Neural cell (in vitro differentiated cells): ENCODE measurements at regions not wholly inside any gene's neighbourhood (a gene's known extent, or its start where the extent isn't known, plus 50 kb on each side); places are given as distances from the start of the nearest gene placed in this dataset.

Experiments
- H2AFZ ChIP-seq: fragments of 200-600, 300-800 bp; sonication (generic), shearing (Covaris generic); 2 replicates; pipeline ENCODE4 v1.6.0; 2014; ENCODE audit warnings: low read depth, mild to moderate bottlenecking, antibody characterized with exemption, low read length, moderate library complexity
- H3F3A ChIP-seq: fragments of 200-600 bp; shearing (Covaris generic); 2 replicates; pipeline ENCODE4 v1.6.1; 2016; ENCODE audit warnings: mild to moderate bottlenecking, moderate library complexity, mixed read lengths, antibody characterized with exemption, low read length; ENCODE audit not compliant: insufficient read depth, poor library complexity, severe bottlenecking
- H3K27ac ChIP-seq: fragments of 200-600, 300-800 bp; sonication (generic), shearing (Covaris generic); 2 replicates; pipeline ENCODE4 v1.5.1; 2014; ENCODE audit warnings: mild to moderate bottlenecking, low read length, moderate library complexity
- H3K27me3 ChIP-seq: fragments of 300-800, 200-600 bp; sonication (generic), shearing (Covaris generic); 2 replicates; pipeline ENCODE4 v1.6.0; 2014; ENCODE audit warnings: mild to moderate bottlenecking, low read depth, low read length, moderate library complexity; ENCODE audit not compliant: insufficient read depth
- H3K36me3 ChIP-seq: fragments of 300-800, 200-600 bp; sonication (generic), shearing (Covaris generic); 2 replicates; pipeline ENCODE4 v1.5.1; 2014; ENCODE audit warnings: mild to moderate bottlenecking, antibody characterized with exemption, low read length, moderate library complexity; ENCODE audit not compliant: insufficient read depth
- H3K4me2 ChIP-seq: fragments of 300-800, 200-600 bp; sonication (generic), shearing (Covaris generic); 2 replicates; pipeline ENCODE4 v1.6.0; 2014; ENCODE audit warnings: mild to moderate bottlenecking, low read length
- H3K4me3 ChIP-seq: fragments of 300-800, 200-600 bp; sonication (generic), shearing (Covaris generic); 2 replicates; pipeline ENCODE4 v1.5.1; 2014; ENCODE audit warnings: mild to moderate bottlenecking, low read length, moderate library complexity
- H3K79me2 ChIP-seq: fragments of 200-600 bp; shearing (Covaris generic); replicated peaks from 2 replicates; pipeline ENCODE4 v1.6.0; 2014; ENCODE audit warnings: mild to moderate bottlenecking, low read length, moderate library complexity; ENCODE audit not compliant: insufficient read depth
- H3K9ac ChIP-seq: fragments of 300-800, 200-600 bp; sonication (generic), shearing (Covaris generic); 2 replicates; pipeline ENCODE4 v1.6.1; 2016; ENCODE audit warnings: mild to moderate bottlenecking, low read length, mixed read lengths
- H3K9me2 ChIP-seq: fragments of 200-600 bp; shearing (Covaris generic); 2 replicates; pipeline ENCODE4 v1.6.1; 2016; ENCODE audit warnings: mild to moderate bottlenecking, low read length, mixed read lengths; ENCODE audit not compliant: insufficient read depth
- H3K9me3 ChIP-seq: fragments of 200-600, 300-800 bp; sonication (generic), shearing (Covaris generic); 2 replicates; pipeline ENCODE4 v1.6.1; 2016; ENCODE audit warnings: mild to moderate bottlenecking, mixed run types, low read length, moderate library complexity, mixed read lengths
- H4K20me1 ChIP-seq: fragments of 200-600 bp; shearing (Covaris generic); 2 replicates; pipeline ENCODE4 v1.6.1; 2016; ENCODE audit warnings: mild to moderate bottlenecking, mixed run types; ENCODE audit not compliant: insufficient read depth
- EP300 ChIP-seq: fragments of 450-650 bp; conservative IDR thresholded peaks from 2 replicates; pipeline ENCODE4 v1.6.1; 2014; ENCODE audit warnings: antibody characterized with exemption, mild to moderate bottlenecking, moderate library complexity; ENCODE audit not compliant: poor library complexity, severe bottlenecking
- EZH2 ChIP-seq: fragments of 200-600, 300-800 bp; shearing (Covaris generic), sonication (generic); IDR thresholded peaks from 2 replicates; pipeline ENCODE4 v1.6.1; 2014; ENCODE audit warnings: antibody characterized with exemption, low read length, borderline replicate concordance, mild to moderate bottlenecking; ENCODE audit not compliant: insufficient read depth, poor library complexity, severe bottlenecking
- MXI1 ChIP-seq: fragments of 450-650 bp; conservative IDR thresholded peaks from 2 replicates; pipeline ENCODE4 v1.6.1; 2014; ENCODE audit warnings: antibody characterized with exemption, mild to moderate bottlenecking; ENCODE audit not compliant: poor library complexity, severe bottlenecking
- POLR2AphosphoS5 ChIP-seq: IDR thresholded peaks from 2 replicates; pipeline ENCODE4 v1.6.1; 2012
- RAD21 ChIP-seq: fragments of 450-650 bp; conservative IDR thresholded peaks from 2 replicates; pipeline ENCODE4 v1.6.1; 2014; ENCODE audit warnings: antibody characterized with exemption, mild to moderate bottlenecking, moderate library complexity
- SMC3 ChIP-seq: fragments of 450-650 bp; conservative IDR thresholded peaks from 2 replicates; pipeline ENCODE4 v1.6.1; 2014; ENCODE audit warnings: antibody characterized with exemption, mild to moderate bottlenecking, moderate library complexity; ENCODE audit not compliant: poor library complexity
- TAF1 ChIP-seq: IDR thresholded peaks from 2 replicates; pipeline ENCODE4 v1.6.1; 2012; ENCODE audit warnings: low read depth
- TF ChIP-seq, protein P1 (sequence below): fragments of 450-650 bp; IDR thresholded peaks from 2 replicates; pipeline ENCODE4 v1.5.1; 2014; ENCODE audit warnings: antibody characterized with exemption, mild to moderate bottlenecking, moderate library complexity; ENCODE audit not compliant: poor library complexity, severe bottlenecking
- TF ChIP-seq, protein P2 (sequence below): IDR thresholded peaks from 2 replicates; pipeline ENCODE4 v1.6.1; 2012; ENCODE audit warnings: borderline replicate concordance

DNA sequence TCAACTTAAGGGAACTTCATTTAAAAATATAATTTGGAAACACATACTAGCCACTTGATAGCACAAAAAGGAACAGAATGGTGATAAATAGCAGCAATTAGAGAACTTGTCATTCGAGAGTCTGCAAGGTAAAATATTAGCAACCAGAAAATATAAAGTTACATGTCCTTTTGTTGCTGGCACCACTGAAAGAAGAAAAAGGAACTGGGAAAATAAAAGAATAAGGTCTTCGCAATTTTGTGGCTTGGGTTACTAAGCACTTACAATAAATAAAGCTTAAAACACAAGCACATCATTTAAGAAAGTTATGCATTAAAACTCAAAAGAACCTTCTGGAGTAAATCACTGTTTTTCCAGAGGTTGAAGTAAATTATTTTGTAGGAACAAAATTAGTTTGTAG is 149.9 kb upstream of the FBN2 start:
- no peak overlapping the region for H3K4me3 ChIP-seq
- H3K27ac ChIP-seq = no peak overlapping the region
- TF ChIP-seq EP300 = no peak
- TF ChIP-seq, protein P1, sequence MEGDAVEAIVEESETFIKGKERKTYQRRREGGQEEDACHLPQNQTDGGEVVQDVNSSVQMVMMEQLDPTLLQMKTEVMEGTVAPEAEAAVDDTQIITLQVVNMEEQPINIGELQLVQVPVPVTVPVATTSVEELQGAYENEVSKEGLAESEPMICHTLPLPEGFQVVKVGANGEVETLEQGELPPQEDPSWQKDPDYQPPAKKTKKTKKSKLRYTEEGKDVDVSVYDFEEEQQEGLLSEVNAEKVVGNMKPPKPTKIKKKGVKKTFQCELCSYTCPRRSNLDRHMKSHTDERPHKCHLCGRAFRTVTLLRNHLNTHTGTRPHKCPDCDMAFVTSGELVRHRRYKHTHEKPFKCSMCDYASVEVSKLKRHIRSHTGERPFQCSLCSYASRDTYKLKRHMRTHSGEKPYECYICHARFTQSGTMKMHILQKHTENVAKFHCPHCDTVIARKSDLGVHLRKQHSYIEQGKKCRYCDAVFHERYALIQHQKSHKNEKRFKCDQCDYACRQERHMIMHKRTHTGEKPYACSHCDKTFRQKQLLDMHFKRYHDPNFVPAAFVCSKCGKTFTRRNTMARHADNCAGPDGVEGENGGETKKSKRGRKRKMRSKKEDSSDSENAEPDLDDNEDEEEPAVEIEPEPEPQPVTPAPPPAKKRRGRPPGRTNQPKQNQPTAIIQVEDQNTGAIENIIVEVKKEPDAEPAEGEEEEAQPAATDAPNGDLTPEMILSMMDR = no peak
- no peaks in the 10 kb centered on the region for H3K36me3 ChIP-seq
- H3K9me2 ChIP-seq = no peaks in the 10 kb centered on the region
- no peak overlapping the region for H2AFZ ChIP-seq
- H3K27me3 ChIP-seq = no peaks in the 10 kb centered on the region
- no peaks in the 10 kb centered on the region for H3K79me2 ChIP-seq
- H3K9me3 ChIP-seq = no peaks in the 10 kb centered on the region
- no peaks in the 10 kb centered on the region for H4K20me1 ChIP-seq
- no peak overlapping the region for H3K9ac ChIP-seq
- no peaks in the 10 kb centered on the region for H3F3A ChIP-seq
- H3K4me2 ChIP-seq = no peak overlapping the region

DNA sequence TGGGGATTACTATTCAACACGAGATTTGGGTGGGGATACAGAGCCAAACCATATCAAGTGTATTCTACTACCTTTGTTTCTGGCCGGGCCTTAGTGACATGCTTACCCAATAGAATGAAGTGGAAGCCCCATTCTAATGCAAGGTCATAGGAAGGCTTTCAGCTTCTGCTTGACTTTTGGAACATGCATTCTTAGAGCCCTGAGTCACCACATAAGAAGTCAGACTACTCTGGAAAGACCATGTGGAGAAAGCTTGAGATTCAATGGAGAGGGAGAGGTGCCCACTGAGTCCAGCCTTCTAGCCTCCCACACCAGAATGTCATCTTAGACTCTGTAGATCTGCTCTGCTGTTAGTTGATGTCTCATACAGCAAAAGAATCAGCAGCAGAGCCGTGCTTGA is 155.7 kb upstream of the FBN2 start:
- TF ChIP-seq RAD21 (no peak), EP300 (no peak), MXI1 (no peak), EZH2 (no peak), TAF1 (no peak), POLR2AphosphoS5 (no peak), SMC3 (no peak)
- TF ChIP-seq, protein P1 = no peak
- TF ChIP-seq, protein P2, sequence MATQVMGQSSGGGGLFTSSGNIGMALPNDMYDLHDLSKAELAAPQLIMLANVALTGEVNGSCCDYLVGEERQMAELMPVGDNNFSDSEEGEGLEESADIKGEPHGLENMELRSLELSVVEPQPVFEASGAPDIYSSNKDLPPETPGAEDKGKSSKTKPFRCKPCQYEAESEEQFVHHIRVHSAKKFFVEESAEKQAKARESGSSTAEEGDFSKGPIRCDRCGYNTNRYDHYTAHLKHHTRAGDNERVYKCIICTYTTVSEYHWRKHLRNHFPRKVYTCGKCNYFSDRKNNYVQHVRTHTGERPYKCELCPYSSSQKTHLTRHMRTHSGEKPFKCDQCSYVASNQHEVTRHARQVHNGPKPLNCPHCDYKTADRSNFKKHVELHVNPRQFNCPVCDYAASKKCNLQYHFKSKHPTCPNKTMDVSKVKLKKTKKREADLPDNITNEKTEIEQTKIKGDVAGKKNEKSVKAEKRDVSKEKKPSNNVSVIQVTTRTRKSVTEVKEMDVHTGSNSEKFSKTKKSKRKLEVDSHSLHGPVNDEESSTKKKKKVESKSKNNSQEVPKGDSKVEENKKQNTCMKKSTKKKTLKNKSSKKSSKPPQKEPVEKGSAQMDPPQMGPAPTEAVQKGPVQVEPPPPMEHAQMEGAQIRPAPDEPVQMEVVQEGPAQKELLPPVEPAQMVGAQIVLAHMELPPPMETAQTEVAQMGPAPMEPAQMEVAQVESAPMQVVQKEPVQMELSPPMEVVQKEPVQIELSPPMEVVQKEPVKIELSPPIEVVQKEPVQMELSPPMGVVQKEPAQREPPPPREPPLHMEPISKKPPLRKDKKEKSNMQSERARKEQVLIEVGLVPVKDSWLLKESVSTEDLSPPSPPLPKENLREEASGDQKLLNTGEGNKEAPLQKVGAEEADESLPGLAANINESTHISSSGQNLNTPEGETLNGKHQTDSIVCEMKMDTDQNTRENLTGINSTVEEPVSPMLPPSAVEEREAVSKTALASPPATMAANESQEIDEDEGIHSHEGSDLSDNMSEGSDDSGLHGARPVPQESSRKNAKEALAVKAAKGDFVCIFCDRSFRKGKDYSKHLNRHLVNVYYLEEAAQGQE = no peak
- no peaks in the 10 kb centered on the region for H4K20me1 ChIP-seq
- no peak overlapping the region for H2AFZ ChIP-seq
- H3K9me3 ChIP-seq = no peaks in the 10 kb centered on the region
- H3K27me3 ChIP-seq = no peaks in the 10 kb centered on the region
- H3K4me3 ChIP-seq = no peak overlapping the region
- no peak overlapping the region for H3K9ac ChIP-seq
- no peaks in the 10 kb centered on the region for H3F3A ChIP-seq
- H3K79me2 ChIP-seq = no peaks in the 10 kb centered on the region
- no peaks in the 10 kb centered on the region for H3K36me3 ChIP-seq
- no peak overlapping the region for H3K27ac ChIP-seq
- no peaks in the 10 kb centered on the region for H3K9me2 ChIP-seq
- no peak overlapping the region for H3K4me2 ChIP-seq
